GM19372 (cell line): ENCODE measurements at regions not wholly inside any gene's neighbourhood (a gene's known extent, or its start where the extent isn't known, plus 50 kb on each side); places are given as distances from the start of the nearest gene placed in this dataset.
"Not testable (repeated sequence)": the region's sequence is repeated elsewhere in the genome, so short reads cannot be mapped to it uniquely, and the experiment has no call there.

Experiments
- ATAC-seq: cut with Tn5 transposase; IDR thresholded peaks from one replicate; pipeline ENCODE4 v1.9.1; 2021; ENCODE audit warnings: mild to moderate bottlenecking, low read depth, moderate library complexity; ENCODE audit not compliant: unreplicated experiment

DNA sequence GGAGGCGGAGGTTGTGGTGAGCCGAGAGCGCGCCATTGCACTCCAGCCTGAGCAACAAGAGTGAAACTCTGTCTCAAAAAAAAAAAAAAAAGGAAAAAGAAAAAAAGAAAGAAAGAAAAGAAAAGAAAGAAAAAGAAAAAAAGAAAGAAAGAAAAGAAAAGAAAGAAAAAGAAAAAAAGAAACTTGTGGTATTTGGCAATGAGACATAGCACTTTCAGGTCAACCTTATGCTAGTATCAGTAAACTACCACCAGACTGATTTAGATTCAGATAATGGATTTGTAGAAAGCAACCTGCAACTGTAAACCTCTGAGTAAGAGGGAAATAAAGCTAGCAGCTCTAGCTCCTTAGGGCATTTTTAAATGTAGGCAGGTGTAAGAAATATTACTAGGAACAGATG is 144.0 kb upstream of the ZNF608 start:
- ATAC-seq, result not testable (repeated sequence)

- no peak for ATAC-seq
These were observed 144.7 kb upstream of the ZNF608 start for GRCh38 chr5:124891179-124891578.

- ATAC-seq, result no peak
These were observed 145.9 kb upstream of the ZNF608 start for GRCh38 chr5:124892185-124892848.

DNA sequence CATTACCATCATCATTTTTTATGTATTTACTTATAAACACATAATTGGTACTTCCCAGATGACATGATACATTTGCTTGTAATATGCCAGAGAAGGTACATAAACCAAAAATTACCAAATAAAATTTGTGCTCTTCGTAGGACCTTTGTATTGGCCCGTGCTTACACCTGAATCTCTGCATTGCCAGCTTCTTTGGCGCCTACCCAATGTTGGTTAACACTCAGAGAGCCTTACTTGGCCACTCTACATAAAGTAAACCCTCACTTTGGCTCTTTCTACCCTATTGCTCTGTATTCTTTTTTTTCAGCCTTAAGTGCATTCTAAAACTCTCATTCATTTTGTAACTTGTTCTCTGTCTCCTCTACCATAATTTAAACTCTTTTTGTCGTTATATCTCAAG is 148.1 kb upstream of the ZNF608 start:
- no peak for ATAC-seq

DNA sequence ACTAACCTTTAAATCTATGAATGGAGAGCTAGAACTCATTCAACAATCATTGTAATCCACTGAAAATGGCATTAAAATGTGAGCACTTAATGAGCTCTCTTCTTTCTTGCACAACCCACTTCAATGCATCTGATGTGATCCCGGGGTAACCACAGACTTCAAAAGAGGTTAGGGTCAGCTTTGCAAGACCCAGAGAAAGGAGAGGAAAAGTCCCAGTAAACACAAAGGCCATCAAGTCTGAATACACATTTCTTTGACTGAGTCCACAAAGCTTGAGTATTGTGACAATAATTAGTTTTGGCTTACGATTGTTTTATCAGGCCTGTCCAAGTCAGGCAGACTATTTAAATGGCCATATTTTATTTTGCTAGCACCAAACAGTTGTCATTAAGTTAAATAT is 148.8 kb upstream of the ZNF608 start:
- no peak for ATAC-seq

GRCh38 chr5:124901081-124901480 is 154.6 kb upstream of the ZNF608 start:
- ATAC-seq, result no peak

GRCh38 chr5:124902097-124902821 is 155.8 kb upstream of the ZNF608 start:
- peak; percentile 99 for ATAC-seq

DNA sequence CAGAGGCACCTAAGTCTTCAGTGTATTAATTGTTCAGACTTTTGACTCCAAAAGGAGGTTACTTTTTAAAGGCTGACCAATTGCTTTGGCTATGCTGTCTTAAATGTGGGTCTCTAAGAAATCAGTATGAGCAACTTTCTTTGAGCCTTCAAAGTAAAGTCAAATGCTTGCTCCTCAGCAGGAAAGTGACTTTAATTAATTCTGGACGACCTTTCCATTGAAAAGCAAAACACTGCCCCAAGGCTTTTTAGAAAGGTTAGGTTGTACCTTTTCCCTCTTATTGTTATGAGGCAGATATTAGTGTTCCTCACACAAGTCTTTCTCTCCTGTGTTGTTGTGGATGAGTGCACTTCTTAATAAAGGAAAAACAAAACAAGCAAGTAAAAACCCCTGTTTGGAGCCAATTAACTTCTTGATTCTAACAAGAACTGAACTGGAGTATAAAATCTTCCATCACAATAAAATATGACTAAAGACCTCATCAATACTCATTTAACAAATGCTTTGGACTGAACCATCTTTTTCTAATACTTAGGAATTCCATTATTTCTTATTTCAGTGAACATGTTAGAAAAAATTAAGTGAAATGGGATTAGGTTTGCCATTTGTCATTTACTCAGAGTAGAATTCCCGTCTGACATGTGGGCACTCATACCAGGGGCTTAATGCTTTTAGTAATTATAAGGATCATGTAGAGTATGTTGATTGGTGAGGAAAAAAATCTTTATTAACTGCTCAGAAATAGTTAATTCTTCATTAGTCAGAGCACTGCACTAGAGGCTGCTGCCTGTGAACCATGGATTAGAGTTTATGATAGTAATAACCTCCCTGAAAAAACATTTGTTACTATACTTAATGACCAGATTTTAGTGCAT is 159.1 kb upstream of the ZNF608 start:
- ATAC-seq, result no peak

GRCh38 chr5:124906339-124907097 is 160.1 kb upstream of the ZNF608 start:
- no peak for ATAC-seq

- no peak for ATAC-seq
These were observed 160.7 kb upstream of the ZNF608 start for GRCh38 chr5:124907098-124907644.

DNA sequence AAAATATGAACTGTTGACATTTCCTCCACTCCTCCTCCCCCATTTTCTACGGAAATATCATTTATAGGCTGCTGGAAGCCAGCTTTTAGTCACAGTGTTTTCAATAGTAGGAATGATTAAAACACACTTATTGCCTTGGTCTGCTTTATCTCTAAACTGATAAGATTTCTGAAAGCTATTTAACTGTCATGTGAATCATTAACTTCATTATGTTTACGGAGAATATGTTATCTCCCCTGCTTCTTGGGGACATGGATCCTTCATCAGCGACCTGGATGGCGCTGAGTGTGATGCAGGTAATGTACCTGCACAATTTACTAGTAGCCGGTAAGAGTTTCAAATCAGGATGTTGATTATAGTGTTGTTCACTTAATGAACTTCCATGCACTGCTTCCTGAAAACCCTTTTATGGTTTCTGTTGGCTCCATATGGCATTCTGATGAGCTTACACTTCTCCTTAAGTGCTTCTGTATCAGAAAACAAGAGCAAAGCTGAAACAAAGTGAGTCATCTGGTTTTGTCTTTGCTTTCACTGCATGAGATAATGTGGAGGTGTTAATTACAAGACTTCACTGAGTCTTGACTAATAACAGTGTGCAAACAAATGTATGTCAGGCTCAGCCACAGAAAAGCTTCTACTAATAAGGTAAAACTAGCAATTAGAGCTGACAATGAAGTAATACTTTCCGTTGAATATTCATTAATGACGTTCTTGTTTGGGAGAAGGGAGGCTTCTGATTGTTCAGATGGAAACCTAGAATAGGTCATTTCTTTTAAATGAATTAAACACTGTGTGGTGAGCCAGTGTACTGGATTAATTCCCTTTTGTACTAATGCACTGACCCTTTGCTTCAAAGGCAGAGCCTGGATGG is 162.4 kb upstream of the ZNF608 start:
- no peak for ATAC-seq

GRCh38 chr5:124909734-124910133 is 163.3 kb upstream of the ZNF608 start:
- ATAC-seq, result no peak

DNA sequence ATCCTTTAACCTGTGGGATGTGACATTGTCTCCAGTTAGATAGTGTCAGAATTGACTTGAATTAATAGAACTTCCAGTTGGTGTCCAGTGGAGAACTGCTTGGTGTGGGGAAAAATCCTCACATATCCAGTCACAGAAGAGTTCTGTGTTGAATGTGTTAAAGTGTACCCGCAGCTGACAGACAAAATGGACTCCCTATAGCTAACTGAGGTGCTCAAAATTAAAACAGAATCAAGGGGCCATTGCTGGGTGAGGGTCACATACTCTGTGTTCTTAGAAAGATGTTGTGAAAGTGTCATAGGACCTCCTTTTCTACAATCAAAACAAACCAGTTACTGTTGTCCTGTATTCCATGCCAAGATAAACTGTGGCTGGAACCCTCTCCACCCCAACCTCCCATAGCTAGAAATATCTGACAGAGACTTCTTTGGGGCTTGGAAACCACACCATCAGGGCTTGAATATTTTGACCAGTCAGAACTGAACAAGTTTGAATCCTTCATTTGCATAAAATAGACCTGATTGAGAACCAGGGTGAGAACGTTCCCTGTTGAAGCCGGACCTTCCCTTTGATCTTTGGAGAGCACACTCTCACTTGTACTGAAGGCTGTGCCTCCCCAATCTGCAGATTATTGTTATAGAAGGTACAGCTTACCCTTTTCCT is 164.0 kb upstream of the ZNF608 start:
- peak; percentile 67 for ATAC-seq

DNA sequence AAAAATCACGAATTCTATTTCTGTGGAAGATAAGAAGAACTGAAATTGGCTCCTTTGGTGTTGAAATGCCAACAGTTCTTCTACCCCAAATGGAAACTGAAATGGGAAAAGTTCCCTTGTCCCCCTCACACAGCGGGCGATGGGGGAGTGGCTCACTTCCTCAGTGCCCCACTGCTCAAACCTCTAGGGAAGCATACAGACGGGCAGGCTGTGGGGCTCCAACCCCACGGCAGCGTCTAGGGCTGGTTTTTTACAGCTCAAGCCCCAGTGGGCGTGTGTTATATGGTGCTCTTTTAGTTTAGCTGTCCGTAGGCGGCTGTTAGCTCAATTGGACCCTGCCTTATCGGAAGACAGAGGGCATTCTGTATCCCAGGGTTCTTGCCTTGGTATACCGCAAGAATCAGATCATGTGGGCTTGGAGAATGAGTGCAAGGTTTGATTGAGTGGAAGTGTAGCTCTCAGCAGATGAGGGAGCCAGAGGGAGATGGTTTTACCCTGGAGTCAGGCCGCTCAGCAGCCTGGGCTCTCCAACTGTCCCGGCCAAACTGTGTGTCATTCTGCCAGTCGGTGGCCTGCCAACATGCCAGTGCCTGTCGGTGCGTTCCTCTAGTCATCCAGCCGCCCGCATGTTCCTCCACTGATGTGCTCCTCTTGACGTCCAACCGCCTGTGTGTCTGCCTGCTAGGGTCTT is 166.3 kb upstream of the ZNF608 start:
- ATAC-seq, result no peak

DNA sequence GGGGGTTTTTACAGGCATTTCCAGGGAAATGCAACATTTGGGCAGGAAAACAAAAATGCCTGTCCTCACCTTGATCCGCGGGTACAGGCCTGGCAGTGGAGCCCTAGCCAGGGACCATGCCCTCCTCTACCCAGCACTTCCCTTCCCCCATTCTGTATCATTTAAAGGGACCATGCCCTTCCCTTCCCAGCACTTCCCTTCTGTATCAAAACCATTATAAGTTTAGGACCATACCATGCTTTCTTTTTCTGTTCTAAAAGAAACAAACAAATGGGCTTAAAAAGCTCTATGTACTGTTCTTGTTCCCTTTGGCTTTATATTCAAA is 166.9 kb upstream of the ZNF608 start:
- ATAC-seq, result no peak

GRCh38 chr5:124916313-124916712 is 169.9 kb upstream of the ZNF608 start:
- not testable (repeated sequence) for ATAC-seq

DNA sequence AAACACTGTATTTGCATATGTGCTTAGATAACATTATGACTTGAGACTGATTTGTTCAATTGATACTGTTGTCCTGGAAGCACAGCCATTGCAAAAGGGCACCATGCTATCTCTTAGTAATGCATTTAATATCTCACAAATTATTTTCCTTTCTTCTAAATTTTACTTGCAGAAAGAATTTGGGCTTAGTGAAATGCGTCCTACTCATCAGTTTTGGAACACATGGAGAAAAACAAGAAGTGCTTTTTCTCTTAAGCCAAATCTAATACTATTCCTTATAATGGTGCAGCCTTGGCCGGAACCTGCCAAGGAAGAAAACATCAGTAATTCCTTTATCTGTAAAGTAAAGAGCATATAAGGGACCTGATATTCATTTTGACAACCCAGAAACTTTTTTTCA is 172.2 kb upstream of the ZNF608 start:
- ATAC-seq, result no peak

DNA sequence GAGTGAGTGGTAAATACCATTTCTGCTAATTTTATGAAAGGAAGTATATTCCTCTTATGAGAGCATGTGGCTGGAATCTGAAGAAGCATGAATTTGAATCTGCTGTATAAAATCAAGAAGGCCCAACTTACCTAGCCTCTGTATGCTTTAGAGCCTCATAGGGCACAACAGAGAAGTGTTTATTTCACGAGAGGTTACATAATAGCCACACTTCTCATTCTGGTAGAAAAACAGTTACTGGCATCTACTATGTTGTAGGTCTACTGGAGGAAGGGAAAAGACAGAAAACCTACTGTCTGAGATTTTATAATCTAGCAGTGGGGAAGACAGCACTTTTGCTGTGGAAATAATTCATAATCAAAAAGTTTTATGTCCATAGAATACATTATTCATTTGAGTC is 172.6 kb upstream of the ZNF608 start:
- no peak for ATAC-seq
